DOHH2 (cell line): ENCODE measurements at regions not wholly inside any gene's neighbourhood (a gene's known extent, or its start where the extent isn't known, plus 50 kb on each side); places are given as distances from the start of the nearest gene placed in this dataset.

Experiments
- H3F3A ChIP-seq: fragments of 200-600 bp; sonication (generic), shearing (Covaris generic); 2 replicates; pipeline ENCODE4 v1.6.0; 2016; ENCODE audit warnings: antibody characterized with exemption, mild to moderate bottlenecking; ENCODE audit not compliant: control insufficient read depth, insufficient read depth
- H3K27ac ChIP-seq: fragments of 200-600 bp; sonication (generic); 2 replicates; pipeline ENCODE4 v1.5.1; 2014; ENCODE audit warnings: low read depth, mild to moderate bottlenecking, low read length, moderate library complexity
- H3K27me3 ChIP-seq: fragments of 200-600 bp; sonication (generic); 2 replicates; pipeline ENCODE4 v1.6.1; 2014; ENCODE audit warnings: mild to moderate bottlenecking, low read length, mixed read lengths; ENCODE audit not compliant: control insufficient read depth
- H3K36me3 ChIP-seq: fragments of 200-600 bp; sonication (generic); 2 replicates; pipeline ENCODE4 v1.6.1; 2014; ENCODE audit warnings: mild to moderate bottlenecking, low read length, moderate library complexity, mixed read lengths; ENCODE audit not compliant: control insufficient read depth
- H3K4me1 ChIP-seq: fragments of 200-600 bp; sonication (generic); 2 replicates; pipeline ENCODE4 v1.6.1; 2014; ENCODE audit warnings: mild to moderate bottlenecking, low read length, mixed read lengths; ENCODE audit not compliant: control insufficient read depth
- H3K4me2 ChIP-seq: fragments of 200-600 bp; sonication (generic); 2 replicates; pipeline ENCODE4 v1.6.0; 2014; ENCODE audit warnings: mild to moderate bottlenecking, low read length, moderate library complexity
- H3K4me3 ChIP-seq: fragments of 200-600 bp; sonication (generic); 2 replicates; pipeline ENCODE4 v1.5.1; 2014; ENCODE audit warnings: mild to moderate bottlenecking, low read length, mixed read lengths
- H3K79me2 ChIP-seq: fragments of 200-600 bp; sonication (generic); 2 replicates; pipeline ENCODE4 v1.6.1; 2014; ENCODE audit warnings: mild to moderate bottlenecking, low read length, mixed read lengths; ENCODE audit not compliant: control insufficient read depth
- H3K9me2 ChIP-seq: fragments of 200-600 bp; sonication (generic); replicated peaks from 2 replicates; pipeline ENCODE4 v1.6.1; 2014; ENCODE audit warnings: mild to moderate bottlenecking, low read length, mixed read lengths; ENCODE audit not compliant: control insufficient read depth
- H3K9me3 ChIP-seq: fragments of 200-600 bp; sonication (generic); 2 replicates; pipeline ENCODE4 v1.6.1; 2014; ENCODE audit warnings: antibody characterized with exemption, low read length, mixed read lengths; ENCODE audit not compliant: control insufficient read depth, insufficient read depth
- H4K20me1 ChIP-seq: fragments of 200-600 bp; sonication (generic); 2 replicates; pipeline ENCODE4 v1.6.0; 2014; ENCODE audit warnings: low read depth, mild to moderate bottlenecking, antibody characterized with exemption, low read length, moderate library complexity; ENCODE audit not compliant: control insufficient read depth, insufficient read depth
- CTCF ChIP-seq: fragments of 200-600 bp; sonication (generic); IDR thresholded peaks from one replicate; pipeline ENCODE4 v1.5.1; 2014; ENCODE audit warnings: antibody characterized with exemption, mild to moderate bottlenecking, low read depth, low read length; ENCODE audit not compliant: poor library complexity, severe bottlenecking
- EZH2phosphoT487 ChIP-seq: fragments of 200-600 bp; sonication (generic); IDR thresholded peaks from 2 replicates; pipeline ENCODE4 v1.6.1; 2017; ENCODE audit warnings: borderline replicate concordance, mild to moderate bottlenecking, antibody characterized with exemption, low read length, moderate library complexity, mixed read lengths

- no peaks in the 10 kb centered on the region for H3K36me3 ChIP-seq
- TF ChIP-seq CTCF (no peak), EZH2phosphoT487 (no peak)
Measured at GRCh38 chr4:110988722-110989121, 365.8 kb upstream of the PITX2 start.

GRCh38 chr4:110989125-110989524 is 366.2 kb upstream of the PITX2 start:
- Histone ChIP-seq H3K4me2 (no peak overlapping the region), H3K4me3 (no peak overlapping the region), H3K79me2 (no peaks in the 10 kb centered on the region), H3K4me1 (no peaks in the 10 kb centered on the region), H3K27me3 (no peaks in the 10 kb centered on the region), H3F3A (no peaks in the 10 kb centered on the region), H4K20me1 (no peaks in the 10 kb centered on the region), H3K27ac (no peak overlapping the region), H3K9me3 (no peaks in the 10 kb centered on the region), H3K9me2 (no peaks in the 10 kb centered on the region), H3K36me3 (no peaks in the 10 kb centered on the region)
- no peak for TF ChIP-seq EZH2phosphoT487
- TF ChIP-seq CTCF: no peak

More at GRCh38 chr4:110988722-110989121, 365.8 kb upstream of the PITX2 start:
- Histone ChIP-seq H4K20me1 (no peaks in the 10 kb centered on the region), H3K4me3 (no peak overlapping the region), H3K27ac (no peak overlapping the region), H3K4me2 (no peak overlapping the region), H3F3A (no peaks in the 10 kb centered on the region), H3K9me2 (no peaks in the 10 kb centered on the region), H3K9me3 (no peaks in the 10 kb centered on the region), H3K79me2 (no peaks in the 10 kb centered on the region), H3K4me1 (no peaks in the 10 kb centered on the region), H3K27me3 (no peaks in the 10 kb centered on the region)

GRCh38 chr4:110994781-110995180 is 371.9 kb upstream of the PITX2 start:
- Histone ChIP-seq H3K9me2 (no peaks in the 10 kb centered on the region), H3K4me1 (no peaks in the 10 kb centered on the region), H3K27ac (no peak overlapping the region), H3K79me2 (no peaks in the 10 kb centered on the region), H3K36me3 (no peaks in the 10 kb centered on the region), H3K27me3 (no peaks in the 10 kb centered on the region), H3K4me2 (no peak overlapping the region), H4K20me1 (no peaks in the 10 kb centered on the region), H3F3A (no peaks in the 10 kb centered on the region), H3K4me3 (no peak overlapping the region), H3K9me3 (no peaks in the 10 kb centered on the region)
- no peak for TF ChIP-seq CTCF
- TF ChIP-seq EZH2phosphoT487: no peak

- Histone ChIP-seq H3K9me2 (no peaks in the 10 kb centered on the region), H3K27ac (no peak overlapping the region), H3K4me3 (no peak overlapping the region), H3K9me3 (no peaks in the 10 kb centered on the region), H3K27me3 (no peaks in the 10 kb centered on the region), H4K20me1 (no peaks in the 10 kb centered on the region), H3K4me2 (no peak overlapping the region), H3K36me3 (no peaks in the 10 kb centered on the region), H3F3A (no peaks in the 10 kb centered on the region), H3K4me1 (no peaks in the 10 kb centered on the region), H3K79me2 (no peaks in the 10 kb centered on the region)
- TF ChIP-seq CTCF (no peak), EZH2phosphoT487 (no peak)
Measured at GRCh38 chr4:110998320-110998719, 375.4 kb upstream of the PITX2 start.
